Astrocyte (in vitro differentiated cells and primary cell): ENCODE measurements at regions not wholly inside any gene's neighbourhood (a gene's known extent, or its start where the extent isn't known, plus 50 kb on each side); places are given as distances from the start of the nearest gene placed in this dataset.

ENCODE experiments used
- DNase-seq: peaks from one replicate; pipeline ENCODE4 v3.0.0-alpha.2; 2010; ENCODE audit warnings: low read depth
- FAIRE-seq: peaks from 2 replicates; lab custom pipeline; 2011; peaks lifted over from hg19 to GRCh38; lab: Jason Lieb, UNC
- H2AFZ ChIP-seq: 2 replicates; pipeline ENCODE4 v1.6.0; 2012; ENCODE audit warnings: low read depth, low read length, inconsistent platforms
- H3K27ac ChIP-seq: 2 replicates; pipeline ENCODE4 v1.5.1; 2011; ENCODE audit warnings: low read depth, low read length, inconsistent platforms
- H3K27me3 ChIP-seq: 2 replicates; pipeline ENCODE4 v1.6.0; 2011; ENCODE audit warnings: low read length, inconsistent platforms; ENCODE audit not compliant: insufficient read depth
- H3K36me3 ChIP-seq: 2 replicates; pipeline ENCODE4 v1.5.1; 2011; ENCODE audit warnings: low read length, inconsistent platforms; ENCODE audit not compliant: insufficient read depth
- H3K4me1 ChIP-seq: 2 replicates; pipeline ENCODE4 v1.5.1; 2011; ENCODE audit warnings: low read length, inconsistent platforms; ENCODE audit not compliant: insufficient read depth
- H3K4me2 ChIP-seq: 2 replicates; pipeline ENCODE4 v1.6.0; 2012; ENCODE audit warnings: low read length, inconsistent platforms
- H3K4me3 ChIP-seq: 2 replicates; pipeline ENCODE4 v1.5.1; 2011; ENCODE audit warnings: low read depth, mild to moderate bottlenecking, low read length, inconsistent platforms; ENCODE audit not compliant: insufficient read depth
- H3K79me2 ChIP-seq: 2 replicates; pipeline ENCODE4 v1.6.0; 2012; ENCODE audit warnings: mild to moderate bottlenecking, low read length, inconsistent platforms; ENCODE audit not compliant: insufficient read depth
- H3K9ac ChIP-seq: 2 replicates; pipeline ENCODE4 v1.6.0; 2012; ENCODE audit warnings: mild to moderate bottlenecking, low read length, inconsistent platforms
- H3K9me3 ChIP-seq: 2 replicates; pipeline ENCODE4 v1.5.1; 2012; ENCODE audit warnings: low read depth, mild to moderate bottlenecking, low read length, inconsistent platforms; ENCODE audit not compliant: insufficient read depth
- H4K20me1 ChIP-seq: 2 replicates; pipeline ENCODE4 v1.6.0; 2012; ENCODE audit warnings: low read length, inconsistent platforms; ENCODE audit not compliant: insufficient read depth
- H3K27ac Mint-ChIP-seq: one replicate; pipeline ENCODE4 v1.8.0; 2021; ENCODE audit warnings: mild to moderate bottlenecking, mixed read lengths; ENCODE audit not compliant: unreplicated experiment
- H3K27me3 Mint-ChIP-seq: one replicate; pipeline ENCODE4 v1.8.0; 2021; ENCODE audit warnings: low read depth, mixed read lengths; ENCODE audit not compliant: unreplicated experiment
- H3K36me3 Mint-ChIP-seq: one replicate; pipeline ENCODE4 v1.8.0; 2021; ENCODE audit warnings: low read depth, mixed read lengths; ENCODE audit not compliant: unreplicated experiment
- H3K4me1 Mint-ChIP-seq: one replicate; pipeline ENCODE4 v1.8.0; 2021; ENCODE audit warnings: low read depth, mixed read lengths; ENCODE audit not compliant: unreplicated experiment
- H3K4me3 Mint-ChIP-seq: one replicate; pipeline ENCODE4 v1.8.0; 2021; ENCODE audit warnings: mild to moderate bottlenecking, moderate library complexity, mixed read lengths; ENCODE audit not compliant: unreplicated experiment
- H3K9me3 Mint-ChIP-seq: one replicate; pipeline ENCODE4 v1.8.0; 2021; ENCODE audit warnings: mild to moderate bottlenecking, mixed read lengths; ENCODE audit not compliant: unreplicated experiment
- CTCF ChIP-seq: IDR thresholded peaks from 2 replicates; pipeline ENCODE4 v1.5.1; 2011; ENCODE audit warnings: low read depth, mild to moderate bottlenecking, inconsistent platforms, low read length, moderate library complexity; ENCODE audit not compliant: insufficient read depth
- EZH2 ChIP-seq: IDR thresholded peaks from 2 replicates; pipeline ENCODE4 v1.6.1; 2012; ENCODE audit warnings: mild to moderate bottlenecking, low read length, inconsistent platforms; ENCODE audit not compliant: insufficient read depth

GRCh38 chr3:82927309-82928253, 1166.1 kb upstream of the GBE1 start:
- Histone ChIP-seq H4K20me1 (no peaks in the 10 kb centered on the region), H3K27me3 (no peaks in the 10 kb centered on the region), H3K4me1 (no peaks in the 10 kb centered on the region), H3K79me2 (no peaks in the 10 kb centered on the region), H3K4me2 (no peak overlapping the region), H3K9ac (no peak overlapping the region), H3K36me3 (no peaks in the 10 kb centered on the region), H3K27ac (no peak overlapping the region), H3K4me3 (no peak overlapping the region), H2AFZ (no peak overlapping the region), H3K9me3 (no peaks in the 10 kb centered on the region)
- Mint-ChIP-seq H3K4me3 (no peak overlapping the region), H3K9me3 (no peaks in the 10 kb centered on the region), H3K27me3 (no peaks in the 10 kb centered on the region), H3K36me3 (no peaks in the 10 kb centered on the region), H3K27ac (no peak overlapping the region), H3K4me1 (no peaks in the 10 kb centered on the region)
- DNase-seq, result peak; percentile 0
- no peak for TF ChIP-seq EZH2
- no peak for TF ChIP-seq CTCF
- no peak for FAIRE-seq

- Histone ChIP-seq H3K79me2 (no peaks in the 10 kb centered on the region), H3K9me3 (no peaks in the 10 kb centered on the region), H3K4me3 (no peak overlapping the region), H3K9ac (no peak overlapping the region), H2AFZ (no peak overlapping the region), H3K4me2 (no peak overlapping the region), H3K36me3 (no peaks in the 10 kb centered on the region), H4K20me1 (no peaks in the 10 kb centered on the region), H3K4me1 (no peaks in the 10 kb centered on the region), H3K27me3 (no peaks in the 10 kb centered on the region), H3K27ac (no peak overlapping the region)
- Mint-ChIP-seq H3K4me3 (no peak overlapping the region), H3K4me1 (no peaks in the 10 kb centered on the region), H3K27me3 (no peaks in the 10 kb centered on the region), H3K27ac (no peak overlapping the region), H3K36me3 (no peaks in the 10 kb centered on the region), H3K9me3 (no peaks in the 10 kb centered on the region)
- no peak for TF ChIP-seq CTCF
- TF ChIP-seq EZH2, result no peak
- DNase-seq (no peak), FAIRE-seq (no peak)
Measured at GRCh38 chr3:82891028-82891427, 1129.6 kb upstream of the GBE1 start.

GRCh38 chr3:82883072-82883471, 1121.6 kb upstream of the GBE1 start:
- FAIRE-seq (no peak), DNase-seq (no peak)
- no peaks in the 10 kb centered on the region for H3K79me2 ChIP-seq
- H3K9me3 ChIP-seq, result no peaks in the 10 kb centered on the region
- H3K4me2 ChIP-seq, result no peak overlapping the region
- H3K27ac ChIP-seq, result no peak overlapping the region
- H3K27me3 ChIP-seq, result no peaks in the 10 kb centered on the region
- no peak overlapping the region for H3K4me3 ChIP-seq
- no peaks in the 10 kb centered on the region for H3K36me3 Mint-ChIP-seq
- H3K4me1 Mint-ChIP-seq, result no peaks in the 10 kb centered on the region
- H3K9ac ChIP-seq, result no peak overlapping the region
- no peak overlapping the region for H3K27ac Mint-ChIP-seq
- TF ChIP-seq CTCF, result no peak
- TF ChIP-seq EZH2, result no peak
- no peaks in the 10 kb centered on the region for H3K27me3 Mint-ChIP-seq
- no peaks in the 10 kb centered on the region for H3K4me1 ChIP-seq
- no peaks in the 10 kb centered on the region for H4K20me1 ChIP-seq
- no peaks in the 10 kb centered on the region for H3K36me3 ChIP-seq
- no peak overlapping the region for H3K4me3 Mint-ChIP-seq
- H2AFZ ChIP-seq, result no peak overlapping the region
- no peaks in the 10 kb centered on the region for H3K9me3 Mint-ChIP-seq
